Urothelium cell line (cell line): ENCODE measurements at regions not wholly inside any gene's neighbourhood (a gene's known extent, or its start where the extent isn't known, plus 50 kb on each side); places are given as distances from the start of the nearest gene placed in this dataset.

ENCODE experiments used
- DNase-seq: peaks from one replicate; pipeline ENCODE4 v3.0.0; 2011; ENCODE audit warnings: low spot score, mixed read lengths
- FAIRE-seq: peaks from 2 replicates; lab custom pipeline; 2011; peaks lifted over from hg19 to GRCh38; lab: Jason Lieb, UNC

GRCh38 chr11:129292092-129292491 is 83.6 kb upstream of the BARX2 start:
- FAIRE-seq (no peak), DNase-seq (no peak)

GRCh38 chr11:129291546-129291945 is 84.1 kb upstream of the BARX2 start:
- DNase-seq, result no peak
- no peak for FAIRE-seq

- FAIRE-seq (no peak), DNase-seq (no peak)
Measured at GRCh38 chr11:129290966-129291365, 84.7 kb upstream of the BARX2 start.

- DNase-seq, result no peak
- FAIRE-seq, result no peak
Measured at GRCh38 chr11:129289350-129290040, 86.2 kb upstream of the BARX2 start.

- FAIRE-seq (no peak), DNase-seq (no peak)
Measured at GRCh38 chr11:129287920-129288319, 87.7 kb upstream of the BARX2 start.

- FAIRE-seq (no peak), DNase-seq (no peak)
Measured at GRCh38 chr11:129286813-129287212, 88.8 kb upstream of the BARX2 start.

- DNase-seq (no peak), FAIRE-seq (no peak)
Measured at GRCh38 chr11:129285402-129285786, 90.3 kb upstream of the BARX2 start.

- DNase-seq (no peak), FAIRE-seq (no peak)
Measured at GRCh38 chr11:129283141-129283540, 91.0 kb upstream of the ARHGAP32 start.

- no peak for FAIRE-seq
- DNase-seq, result no peak
Measured at GRCh38 chr11:129282634-129283033, 90.5 kb upstream of the ARHGAP32 start.

GRCh38 chr11:129281471-129282415 is 89.6 kb upstream of the ARHGAP32 start:
- FAIRE-seq (no peak), DNase-seq (no peak)

- FAIRE-seq (no peak), DNase-seq (no peak)
Measured at GRCh38 chr11:129280027-129280811, 88.1 kb upstream of the ARHGAP32 start.

GRCh38 chr11:129279326-129280026 is 87.4 kb upstream of the ARHGAP32 start:
- DNase-seq (peak; percentile 87), FAIRE-seq (no peak)

- FAIRE-seq (no peak), DNase-seq (peak; percentile 31)
Measured at GRCh38 chr11:129278586-129279319, 86.6 kb upstream of the ARHGAP32 start.

GRCh38 chr11:129277198-129277843 is 85.2 kb upstream of the ARHGAP32 start:
- DNase-seq, result no peak

GRCh38 chr11:129275828-129276227 is 83.7 kb upstream of the ARHGAP32 start:
- FAIRE-seq (no peak), DNase-seq (no peak)

More at GRCh38 chr11:129277198-129277843, 85.2 kb upstream of the ARHGAP32 start:
- FAIRE-seq, result no peak

GRCh38 chr11:129273944-129274711 is 82.0 kb upstream of the ARHGAP32 start:
- FAIRE-seq (no peak), DNase-seq (no peak)

GRCh38 chr11:129273322-129273721 is 81.2 kb upstream of the ARHGAP32 start:
- FAIRE-seq (no peak), DNase-seq (no peak)

- no peak for DNase-seq
- FAIRE-seq, result no peak
Measured at GRCh38 chr11:129271030-129271429, 78.9 kb upstream of the ARHGAP32 start.

GRCh38 chr11:129270446-129270845 is 78.3 kb upstream of the ARHGAP32 start:
- DNase-seq, result no peak
- no peak for FAIRE-seq
